Esophagus squamous epithelium (tissue), 5 donors: ENCODE measurements at regions not wholly inside any gene's neighbourhood (a gene's known extent, or its start where the extent isn't known, plus 50 kb on each side); places are given as distances from the start of the nearest gene placed in this dataset.
"Not testable (repeated sequence)": the region's sequence is repeated elsewhere in the genome, so short reads cannot be mapped to it uniquely, and the experiment has no call there.

Experiments used
- DNase-seq: peaks from one replicate; lab custom pipeline; 2025; lab: John Stamatoyannopoulos, UW
- H3K27ac ChIP-seq, 4 donors: fragments of 200-600 bp; sonication (generic); one replicate each; pipeline ENCODE4 v1.5.1; 2016 to 2019; ENCODE audit warnings: mild to moderate bottlenecking in 1 of 4
- H3K27me3 ChIP-seq, 4 donors: fragments of 200-600 bp; sonication (generic); 1 replicate in 3 of 4; 2 replicates in 1 of 4; pipeline versions ENCODE4 v1.5.1 to v1.6.0; 2017 to 2021; ENCODE audit warnings: antibody characterized with exemption in 1 of 4
- H3K36me3 ChIP-seq, 3 donors: fragments of 200-600 bp; sonication (generic); one replicate each; pipeline ENCODE4 v1.5.1; 2016 to 2019
- H3K4me1 ChIP-seq, 3 donors: fragments of 200-600 bp; sonication (generic); one replicate each; pipeline ENCODE4 v1.5.1; 2017 to 2019
- H3K4me3 ChIP-seq, 4 donors: fragments of 200-600 bp; sonication (generic); 1 replicate in 3 of 4; 2 replicates in 1 of 4; pipeline ENCODE4 v1.5.1; 2016 to 2019; ENCODE audit warnings: mild to moderate bottlenecking in 2 of 4, moderate library complexity in 1 of 4
- H3K9me3 ChIP-seq, 3 donors: fragments of 200-600 bp; sonication (generic); one replicate each; pipeline ENCODE4 v1.5.1; 2016 to 2019
- POLR2A ChIP-seq, 4 donors: fragments of 450-650 bp; IDR thresholded peaks; one replicate each; pipeline ENCODE4 v1.6.1; 2017; ENCODE audit warnings: antibody characterized with exemption in 4 of 4, mild to moderate bottlenecking in 4 of 4, moderate library complexity in 3 of 4
- WGBS, 2 donors: methylation state at CpG; one replicate each; pipeline ENCODE4 v1.1.5; 2018; 5-methylcytosine and 5-hydroxymethylcytosine counted together
- intact Hi-C: fragments of 100-400 bp; cut with DNase I; formaldehyde crosslinking; loops from one replicate; pipeline ENCODE4 v1.15.0; 2022
- TF ChIP-seq, protein P1 (sequence below), 6 experiments: fragments of 450-650 bp in 4 of 6; fragments of 200-600 bp in 2 of 6; sonication (generic) in 2 of 6; IDR thresholded peaks; one replicate each; pipeline ENCODE4 v1.5.1; 2016 to 2019; ENCODE audit warnings: antibody characterized with exemption in 6 of 6, mild to moderate bottlenecking in 4 of 6, moderate library complexity in 4 of 6
- donor health status: DM: yes; HTN: yes; CAD: no.

DNA sequence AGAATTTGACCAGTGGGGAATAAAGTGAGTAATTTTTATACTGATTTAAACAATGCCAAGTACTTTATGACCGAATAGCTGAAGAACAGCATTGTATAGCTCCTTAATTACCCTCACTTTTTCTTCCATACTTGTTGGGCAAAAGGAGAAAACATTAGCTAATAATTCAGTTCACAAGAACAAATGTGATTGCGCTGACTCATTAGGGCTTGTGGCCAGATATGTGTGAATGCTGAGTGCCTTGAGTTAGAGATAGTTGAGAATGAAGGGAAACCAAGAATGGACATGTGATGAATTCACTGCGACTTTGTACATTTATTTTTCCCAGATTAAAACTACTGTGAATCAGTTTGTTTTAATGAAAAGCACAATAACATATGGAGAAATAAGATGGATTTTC lies 669.4 kb downstream of the TFAP2A start:
- Histone ChIP-seq H3K9me3 (no peaks in the 10 kb centered on the region), H3K4me3 (no peak overlapping the region), H3K36me3 (no peaks in the 10 kb centered on the region), H3K27ac (no peak overlapping the region), H3K27me3 (no peaks in the 10 kb centered on the region), H3K4me1 (no peaks in the 10 kb centered on the region)
- no peak for DNase-seq
- TF ChIP-seq, protein P1, sequence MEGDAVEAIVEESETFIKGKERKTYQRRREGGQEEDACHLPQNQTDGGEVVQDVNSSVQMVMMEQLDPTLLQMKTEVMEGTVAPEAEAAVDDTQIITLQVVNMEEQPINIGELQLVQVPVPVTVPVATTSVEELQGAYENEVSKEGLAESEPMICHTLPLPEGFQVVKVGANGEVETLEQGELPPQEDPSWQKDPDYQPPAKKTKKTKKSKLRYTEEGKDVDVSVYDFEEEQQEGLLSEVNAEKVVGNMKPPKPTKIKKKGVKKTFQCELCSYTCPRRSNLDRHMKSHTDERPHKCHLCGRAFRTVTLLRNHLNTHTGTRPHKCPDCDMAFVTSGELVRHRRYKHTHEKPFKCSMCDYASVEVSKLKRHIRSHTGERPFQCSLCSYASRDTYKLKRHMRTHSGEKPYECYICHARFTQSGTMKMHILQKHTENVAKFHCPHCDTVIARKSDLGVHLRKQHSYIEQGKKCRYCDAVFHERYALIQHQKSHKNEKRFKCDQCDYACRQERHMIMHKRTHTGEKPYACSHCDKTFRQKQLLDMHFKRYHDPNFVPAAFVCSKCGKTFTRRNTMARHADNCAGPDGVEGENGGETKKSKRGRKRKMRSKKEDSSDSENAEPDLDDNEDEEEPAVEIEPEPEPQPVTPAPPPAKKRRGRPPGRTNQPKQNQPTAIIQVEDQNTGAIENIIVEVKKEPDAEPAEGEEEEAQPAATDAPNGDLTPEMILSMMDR (IDR thresholded peaks at IDR 0.05) = no peak
- no peak for TF ChIP-seq POLR2A (IDR thresholded peaks at IDR 0.05)
- 42 to 46% methylated on average over 3 of the region's 3 CpGs for WGBS, 2 donors
- intact Hi-C loops = no loop called here

DNA sequence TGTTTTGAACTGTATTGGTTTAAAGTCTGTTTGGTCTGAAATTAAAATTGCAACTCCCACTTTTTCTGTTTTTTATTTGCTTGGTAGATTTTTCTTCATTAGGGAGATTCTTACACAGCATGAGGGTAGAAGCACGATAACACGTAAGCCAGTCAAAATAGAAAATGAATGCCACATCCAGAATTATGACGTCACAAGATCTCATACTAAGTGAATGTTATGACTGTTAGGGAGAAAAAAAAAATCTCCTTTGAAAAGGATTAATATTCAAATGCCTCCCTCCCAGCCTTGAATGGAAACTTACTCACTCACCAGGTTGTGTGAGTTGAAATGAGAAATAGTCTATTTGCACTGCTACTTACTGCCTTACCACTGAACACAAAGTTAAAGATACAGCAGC lies 670.8 kb downstream of the TFAP2A start:
- intact Hi-C loops = no loop called here
- TF ChIP-seq, protein P1 (IDR thresholded peaks at IDR 0.05) = no peak
- no peak for TF ChIP-seq POLR2A (IDR thresholded peaks at IDR 0.05)
- no peaks in the 10 kb centered on the region for H3K4me1 ChIP-seq
- no peaks in the 10 kb centered on the region for H3K36me3 ChIP-seq
- H3K27ac ChIP-seq = no peak overlapping the region
- 84 to 96% methylated on average over 3 of the region's 3 CpGs for WGBS, 2 donors
- no peaks in the 10 kb centered on the region for H3K9me3 ChIP-seq
- no peak overlapping the region for H3K4me3 ChIP-seq
- DNase-seq = no peak
- H3K27me3 ChIP-seq = no peaks in the 10 kb centered on the region

DNA sequence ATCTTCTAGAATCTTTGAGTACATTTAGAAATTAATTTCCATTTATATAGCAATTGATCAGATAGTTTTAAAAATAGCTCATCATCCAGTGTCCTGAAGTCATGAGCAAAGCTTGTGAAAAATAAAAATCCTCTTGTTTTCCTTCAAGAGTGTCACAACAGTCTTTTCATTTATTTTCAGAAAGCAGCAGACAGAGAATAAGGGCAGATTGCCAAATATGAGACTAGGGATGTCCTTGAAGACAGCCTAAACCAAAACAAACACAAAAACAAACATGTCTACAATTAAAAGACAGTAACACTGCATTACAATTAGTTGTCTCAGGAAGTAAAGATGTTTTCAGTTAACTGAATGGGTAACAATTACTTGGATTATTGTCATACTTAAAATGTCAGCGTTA lies 682.8 kb downstream of the TFAP2A start:
- intact Hi-C loops = no loop called here
- H3K27ac ChIP-seq = no peak overlapping the region
- no peaks in the 10 kb centered on the region for H3K36me3 ChIP-seq
- no peak overlapping the region for H3K4me3 ChIP-seq
- TF ChIP-seq, protein P1 (IDR thresholded peaks at IDR 0.05) = no peak
- no peak for TF ChIP-seq POLR2A (IDR thresholded peaks at IDR 0.05)
- no peaks in the 10 kb centered on the region for H3K4me1 ChIP-seq
- DNase-seq = no peak
- H3K27me3 ChIP-seq = no peaks in the 10 kb centered on the region
- H3K9me3 ChIP-seq = no peaks in the 10 kb centered on the region
- 56 to 62% methylated on average over 1 of the region's 1 CpG for WGBS, 2 donors

DNA sequence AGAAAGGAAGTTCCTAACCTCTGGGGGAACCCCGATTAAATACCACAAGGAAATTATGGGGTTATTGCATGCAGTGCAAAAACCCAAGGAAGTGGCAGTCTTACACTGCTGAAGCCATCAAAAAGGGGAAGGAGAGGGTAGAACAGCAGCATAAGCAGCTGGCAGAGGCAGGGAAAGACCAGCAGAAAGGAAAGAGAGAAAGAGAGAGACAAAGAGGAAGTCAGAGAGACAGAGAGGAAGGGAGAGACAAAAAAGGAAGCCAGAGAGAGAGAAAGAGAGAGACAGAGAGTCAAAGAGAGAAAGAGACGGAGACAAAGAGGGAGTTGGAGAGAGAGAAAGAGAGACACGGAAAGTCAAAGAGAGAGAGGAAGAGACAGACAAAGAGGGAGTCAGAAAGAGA lies 689.1 kb downstream of the TFAP2A start:
- H3K27me3 ChIP-seq, H3K27ac ChIP-seq, H3K36me3 ChIP-seq, DNase-seq, H3K4me1 ChIP-seq, H3K4me3 ChIP-seq, intact Hi-C loops, H3K9me3 ChIP-seq: not testable (repeated sequence)
- 68 to 84% methylated on average over 3 of the region's 3 CpGs for WGBS, 2 donors

DNA sequence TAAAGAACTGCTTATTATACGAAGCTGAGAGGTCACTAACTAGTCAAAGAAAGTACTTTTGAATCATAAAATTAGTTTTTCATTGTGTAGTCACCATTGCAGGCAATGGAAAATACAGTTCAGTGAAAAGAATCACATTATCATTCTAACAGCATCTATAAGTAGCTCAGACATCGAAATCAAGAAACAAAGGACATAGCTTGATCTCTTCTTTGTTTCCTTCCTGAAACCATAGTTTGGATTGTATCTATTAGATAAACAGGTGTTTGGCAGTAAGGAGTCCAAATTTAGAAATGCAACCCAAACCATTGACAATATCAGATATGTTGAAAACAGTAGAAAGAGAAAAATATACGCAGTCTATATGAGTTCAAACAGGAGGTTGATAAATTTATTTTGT lies 697.3 kb downstream of the TFAP2A start:
- Histone ChIP-seq H3K4me1 (no peaks in the 10 kb centered on the region), H3K27me3 (no peaks in the 10 kb centered on the region), H3K4me3 (no peak overlapping the region), H3K36me3 (no peaks in the 10 kb centered on the region), H3K27ac (no peak overlapping the region), H3K9me3 (no peaks in the 10 kb centered on the region)
- no peak for DNase-seq
- WGBS, 2 donors = 65 to 74% methylated on average over 3 of the region's 3 CpGs
- TF ChIP-seq, protein P1 (IDR thresholded peaks at IDR 0.05) = no peak
- no peak for TF ChIP-seq POLR2A (IDR thresholded peaks at IDR 0.05)
- intact Hi-C loops = no loop called here

DNA sequence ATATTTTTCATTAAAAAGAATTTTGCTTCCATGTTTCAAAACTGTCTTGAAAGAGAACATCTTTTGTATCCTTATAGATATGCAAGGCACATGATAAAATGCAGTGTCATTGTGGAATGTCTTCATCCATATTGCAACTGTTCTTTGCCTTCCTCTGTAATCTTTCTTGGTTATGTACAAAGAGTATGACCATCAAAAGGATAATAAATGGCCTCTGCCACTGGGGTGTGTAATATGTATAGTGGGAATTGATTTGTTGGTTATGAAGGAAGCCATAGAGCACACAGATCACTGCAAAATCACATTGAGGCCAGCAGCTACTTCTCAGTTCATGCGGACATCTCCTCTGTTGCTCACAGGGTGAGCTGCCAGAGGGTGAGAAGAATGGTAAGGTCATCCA lies 703.5 kb downstream of the TFAP2A start:
- 81 to 83% methylated on average over 1 of the region's 1 CpG for WGBS, 2 donors
- Histone ChIP-seq H3K4me1 (no peaks in the 10 kb centered on the region), H3K36me3 (no peaks in the 10 kb centered on the region), H3K4me3 (no peak overlapping the region), H3K27me3 (no peaks in the 10 kb centered on the region), H3K27ac (no peak overlapping the region), H3K9me3 (no peaks in the 10 kb centered on the region)
- TF ChIP-seq POLR2A (IDR thresholded peaks at IDR 0.05) = no peak
- intact Hi-C loops = no loop called here
- no peak for DNase-seq
